HFF-Myc (cell line): ENCODE measurements at regions not wholly inside any gene's neighbourhood (a gene's known extent, or its start where the extent isn't known, plus 50 kb on each side); places are given as distances from the start of the nearest gene placed in this dataset.

Experiments
- DNase-seq: peaks from one replicate; pipeline ENCODE4 v3.0.0-alpha.2; 2011; ENCODE audit warnings: low read depth; ENCODE audit errors: extremely low read depth
- H3K4me3 ChIP-seq: replicated peaks from 2 replicates; pipeline ENCODE4 v1.5.1; 2011; ENCODE audit warnings: low read depth, mild to moderate bottlenecking, control low read depth, low read length
- TF ChIP-seq, protein P1 (sequence below): IDR thresholded peaks from 2 replicates; pipeline ENCODE4 v1.5.1; 2012; ENCODE audit warnings: mild to moderate bottlenecking, low read depth, low read length, control low read depth; ENCODE audit errors: missing control alignments

DNA sequence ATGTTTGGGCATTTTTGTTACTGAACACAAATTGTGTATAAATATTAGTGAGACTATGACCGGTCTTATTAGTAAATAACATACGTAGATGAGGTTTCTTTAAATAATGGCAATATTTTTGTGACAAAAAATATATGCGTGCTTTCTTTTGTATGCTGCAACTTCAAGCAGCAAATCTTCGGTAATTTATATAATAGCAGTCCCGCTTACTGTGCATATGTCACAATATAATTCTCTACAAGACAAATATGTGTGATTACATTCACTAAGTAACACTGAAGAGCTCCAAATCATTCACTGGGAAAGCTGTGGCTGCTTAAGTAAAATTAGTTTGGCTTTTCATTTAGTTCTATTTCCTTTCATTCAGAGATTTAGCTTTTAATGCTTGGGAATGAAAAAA lies 376.0 kb downstream of the CYLC2 start:
- TF ChIP-seq, protein P1, sequence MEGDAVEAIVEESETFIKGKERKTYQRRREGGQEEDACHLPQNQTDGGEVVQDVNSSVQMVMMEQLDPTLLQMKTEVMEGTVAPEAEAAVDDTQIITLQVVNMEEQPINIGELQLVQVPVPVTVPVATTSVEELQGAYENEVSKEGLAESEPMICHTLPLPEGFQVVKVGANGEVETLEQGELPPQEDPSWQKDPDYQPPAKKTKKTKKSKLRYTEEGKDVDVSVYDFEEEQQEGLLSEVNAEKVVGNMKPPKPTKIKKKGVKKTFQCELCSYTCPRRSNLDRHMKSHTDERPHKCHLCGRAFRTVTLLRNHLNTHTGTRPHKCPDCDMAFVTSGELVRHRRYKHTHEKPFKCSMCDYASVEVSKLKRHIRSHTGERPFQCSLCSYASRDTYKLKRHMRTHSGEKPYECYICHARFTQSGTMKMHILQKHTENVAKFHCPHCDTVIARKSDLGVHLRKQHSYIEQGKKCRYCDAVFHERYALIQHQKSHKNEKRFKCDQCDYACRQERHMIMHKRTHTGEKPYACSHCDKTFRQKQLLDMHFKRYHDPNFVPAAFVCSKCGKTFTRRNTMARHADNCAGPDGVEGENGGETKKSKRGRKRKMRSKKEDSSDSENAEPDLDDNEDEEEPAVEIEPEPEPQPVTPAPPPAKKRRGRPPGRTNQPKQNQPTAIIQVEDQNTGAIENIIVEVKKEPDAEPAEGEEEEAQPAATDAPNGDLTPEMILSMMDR, result no peak
- DNase-seq, result no peak
- H3K4me3 ChIP-seq, result no peak overlapping the region

DNA sequence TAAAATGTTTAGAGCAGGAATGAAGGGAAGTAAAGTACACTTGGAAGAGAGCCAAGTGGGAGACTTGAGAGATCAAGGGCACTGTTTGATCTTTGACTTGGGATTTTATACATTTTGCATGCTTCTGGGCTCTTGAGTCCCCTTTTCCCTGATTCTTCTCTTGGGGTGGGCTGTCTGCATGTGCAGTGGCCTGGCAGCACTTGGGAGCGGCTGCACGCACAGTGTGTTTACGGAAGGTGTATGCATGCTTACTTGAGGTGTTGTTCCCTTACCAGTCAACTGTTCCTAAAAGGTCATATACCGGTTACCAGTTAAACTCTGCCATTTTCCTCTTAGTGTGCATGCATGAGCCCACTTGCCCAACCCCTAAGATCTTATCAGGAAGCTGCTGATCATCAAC lies 377.7 kb downstream of the CYLC2 start:
- TF ChIP-seq, protein P1, result no peak
- no peak overlapping the region for H3K4me3 ChIP-seq

DNA sequence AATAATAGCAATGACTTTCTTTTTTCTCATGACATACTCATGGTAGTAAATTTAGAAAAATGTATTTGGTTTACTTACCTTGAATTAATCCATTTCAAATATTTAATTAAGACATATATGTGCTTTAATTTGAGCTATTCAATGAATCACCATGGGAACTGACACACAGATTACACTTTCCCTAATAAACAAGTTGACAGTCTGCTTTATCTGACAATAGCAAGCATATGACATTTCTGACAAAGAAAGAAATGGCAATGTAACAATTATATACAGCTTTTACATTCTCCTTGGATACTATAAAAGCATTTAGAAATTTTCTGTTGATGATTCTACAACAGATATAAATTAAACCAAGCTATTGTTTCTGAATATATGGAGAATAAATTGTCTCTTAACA lies 382.5 kb downstream of the CYLC2 start:
- TF ChIP-seq, protein P1, result no peak
- DNase-seq, result no peak
- H3K4me3 ChIP-seq, result no peak overlapping the region

More for the DNA sequence above, 377.7 kb downstream of the CYLC2 start:
- DNase-seq, result no peak

DNA sequence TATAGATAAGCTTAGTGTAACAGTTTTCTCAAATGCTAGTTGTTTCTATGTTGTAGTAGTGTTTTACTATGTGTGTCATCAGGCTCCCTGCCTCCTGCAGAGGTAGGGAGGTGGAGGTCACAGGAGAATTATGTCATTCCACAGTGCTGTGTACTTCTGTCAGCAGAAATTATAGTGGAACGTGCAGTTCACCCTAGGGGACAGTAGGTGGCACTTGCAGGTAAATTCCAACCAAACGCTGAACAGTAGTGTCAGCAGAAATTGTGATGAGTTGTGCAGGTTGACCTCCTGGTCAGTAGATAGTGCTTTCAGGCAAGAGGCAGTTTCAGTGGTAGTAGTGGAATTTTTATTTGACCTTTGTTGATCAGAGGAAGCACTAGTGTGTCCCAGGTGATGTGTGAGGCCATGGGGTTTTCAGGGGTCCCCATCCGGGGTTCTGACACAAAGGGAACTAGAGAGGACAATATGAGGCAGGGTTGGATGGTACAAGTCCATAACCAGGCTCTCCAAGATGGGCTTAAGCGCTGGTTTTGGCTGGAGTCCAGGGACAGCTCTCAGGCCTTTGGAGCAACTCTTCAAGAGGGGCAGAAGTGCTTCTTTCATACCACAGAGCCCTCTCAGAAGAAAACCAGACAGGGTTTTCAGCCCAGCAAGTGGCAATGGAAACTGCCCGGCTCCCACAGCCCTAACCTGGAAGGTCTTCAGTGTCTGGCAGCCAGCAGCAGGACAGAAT lies 402.9 kb downstream of the CYLC2 start:
- DNase-seq, result no peak
- TF ChIP-seq, protein P1, result peak; percentile 29
- no peak overlapping the region for H3K4me3 ChIP-seq

DNA sequence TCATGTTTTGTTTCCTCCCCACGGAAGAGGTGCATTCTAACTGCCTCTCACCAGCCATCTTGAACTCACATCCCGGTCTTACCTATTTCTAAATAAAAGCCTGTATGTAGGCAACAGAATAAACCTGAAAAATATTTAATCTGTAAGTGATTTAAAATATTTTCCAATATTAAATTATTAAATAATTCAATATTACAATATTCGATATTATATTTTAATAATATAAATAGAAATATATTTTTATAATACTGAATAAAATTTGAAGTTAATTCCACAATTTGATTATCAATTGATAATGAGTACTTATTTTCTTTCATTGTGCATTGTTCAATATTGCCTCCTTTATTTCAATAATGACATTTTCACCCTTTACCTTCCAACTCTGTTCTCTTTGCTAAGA lies 404.4 kb downstream of the CYLC2 start:
- TF ChIP-seq, protein P1, result no peak
- no peak for DNase-seq
- H3K4me3 ChIP-seq, result no peak overlapping the region

DNA sequence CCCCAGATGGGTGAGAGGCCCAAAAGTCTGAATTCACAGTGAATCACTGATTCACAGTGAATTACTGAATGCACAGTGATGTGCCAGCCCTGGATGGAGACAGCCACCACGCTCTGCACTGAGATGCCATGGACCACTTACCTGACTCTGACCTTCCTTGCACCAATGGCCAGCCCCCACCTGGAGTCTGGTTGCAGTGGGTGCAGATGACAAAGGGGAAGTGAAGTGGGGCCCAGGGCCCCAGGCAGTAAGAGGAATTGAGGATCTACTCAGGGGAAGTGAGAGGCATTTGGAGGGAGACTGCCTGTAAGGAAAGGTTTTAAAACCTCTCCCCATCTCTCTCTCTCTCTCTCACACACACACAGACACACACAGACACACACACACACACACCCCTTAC lies 412.1 kb downstream of the CYLC2 start:
- DNase-seq, result no peak
- H3K4me3 ChIP-seq, result no peak overlapping the region
- TF ChIP-seq, protein P1, result no peak

DNA sequence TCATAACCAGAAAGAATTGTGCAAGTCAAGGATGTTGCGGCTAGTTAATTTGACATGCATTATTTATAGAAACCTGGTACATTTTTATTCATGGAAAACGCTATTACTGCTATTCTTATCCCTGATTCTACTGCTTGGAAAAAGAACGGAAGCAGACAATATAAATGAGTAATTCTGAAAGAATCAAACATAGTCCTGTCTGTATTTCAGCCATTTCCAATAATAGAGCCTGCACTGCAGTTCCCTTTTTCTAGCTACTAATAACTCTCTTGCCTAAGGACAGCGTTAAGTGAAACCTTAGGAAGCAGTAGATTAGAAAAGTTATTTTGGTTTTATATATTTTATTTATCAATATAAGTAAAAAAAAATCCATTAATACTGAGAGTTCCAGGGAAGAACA lies 414.9 kb downstream of the CYLC2 start:
- DNase-seq, result no peak
- TF ChIP-seq, protein P1, result no peak
- no peak overlapping the region for H3K4me3 ChIP-seq
